GM19372 (cell line): ENCODE measurements at regions not wholly inside any gene's neighbourhood (a gene's known extent, or its start where the extent isn't known, plus 50 kb on each side); places are given as distances from the start of the nearest gene placed in this dataset.

Experiments
- ATAC-seq: cut with Tn5 transposase; IDR thresholded peaks from one replicate; pipeline ENCODE4 v1.9.1; 2021; ENCODE audit warnings: mild to moderate bottlenecking, low read depth, moderate library complexity; ENCODE audit not compliant: unreplicated experiment

- ATAC-seq = no peak
These were observed 783.2 kb downstream of the RPA4 start for GRCh38 chrX:97666890-97667289.

GRCh38 chrX:97668126-97668525 lies 784.4 kb downstream of the RPA4 start:
- ATAC-seq = no peak

- ATAC-seq = no peak
These were observed 788.4 kb downstream of the RPA4 start for GRCh38 chrX:97672138-97672537.

- ATAC-seq = no peak
These were observed 788.9 kb downstream of the RPA4 start for GRCh38 chrX:97672608-97673007.

GRCh38 chrX:97673135-97673534 lies 789.4 kb downstream of the RPA4 start:
- ATAC-seq = no peak

GRCh38 chrX:97682991-97683840 lies 799.5 kb downstream of the RPA4 start:
- no peak for ATAC-seq

GRCh38 chrX:97685753-97686152 lies 802.0 kb downstream of the RPA4 start:
- ATAC-seq = no peak

- ATAC-seq = no peak
These were observed 808.3 kb downstream of the RPA4 start for GRCh38 chrX:97691901-97692455.

- no peak for ATAC-seq
These were observed 808.9 kb downstream of the RPA4 start for GRCh38 chrX:97692575-97692974.

GRCh38 chrX:97700547-97700946 lies 816.8 kb downstream of the RPA4 start:
- no peak for ATAC-seq

- ATAC-seq = no peak
These were observed 820.8 kb downstream of the RPA4 start for GRCh38 chrX:97704474-97704873.

- ATAC-seq = no peak
These were observed 821.2 kb downstream of the RPA4 start for GRCh38 chrX:97704881-97705280.

- ATAC-seq = no peak
These were observed 822.2 kb downstream of the RPA4 start for GRCh38 chrX:97705936-97706335.

- ATAC-seq = no peak
These were observed 830.4 kb downstream of the RPA4 start for GRCh38 chrX:97714072-97714471.

- no peak for ATAC-seq
These were observed 844.5 kb downstream of the RPA4 start for GRCh38 chrX:97728215-97728614.

GRCh38 chrX:97740044-97740443 lies 856.3 kb downstream of the RPA4 start:
- ATAC-seq = no peak

- ATAC-seq = no peak
These were observed 857.2 kb downstream of the RPA4 start for GRCh38 chrX:97740886-97741285.

GRCh38 chrX:97743014-97743413 lies 859.3 kb downstream of the RPA4 start:
- ATAC-seq = no peak

GRCh38 chrX:97747346-97747745 lies 863.6 kb downstream of the RPA4 start:
- no peak for ATAC-seq

GRCh38 chrX:97751016-97751415 lies 867.3 kb downstream of the RPA4 start:
- no peak for ATAC-seq

GRCh38 chrX:97751735-97752134 lies 868.0 kb downstream of the RPA4 start:
- no peak for ATAC-seq

GRCh38 chrX:97756879-97757278 lies 873.2 kb downstream of the RPA4 start:
- no peak for ATAC-seq
